ENCODE measurements at regions not wholly inside any gene's neighbourhood (a gene's known extent, or its start where the extent isn't known, plus 50 kb on each side); places are given as distances from the start of the nearest gene placed in this dataset.

DNA sequence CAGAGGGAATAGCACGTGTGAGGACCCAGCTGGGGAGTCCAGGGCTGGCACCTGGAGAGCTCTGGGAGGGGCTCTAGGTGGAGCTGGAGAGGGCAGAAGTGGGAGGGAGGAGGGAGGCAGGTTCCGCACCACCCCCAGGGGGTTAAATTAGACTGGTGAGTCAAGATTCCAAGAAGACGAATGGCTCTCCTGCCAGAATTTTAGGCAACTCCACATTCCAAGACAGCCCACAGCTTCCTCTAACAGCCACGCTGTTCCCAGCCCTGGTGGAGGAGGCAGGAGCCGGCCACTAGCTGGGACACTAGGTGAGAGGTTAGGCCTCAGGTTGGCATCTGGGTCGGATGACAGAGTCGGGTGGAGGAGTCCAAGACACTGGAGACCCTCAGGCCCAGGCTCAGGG, 60.2 kb downstream of the TFAP2C start:
- Mint-ChIP-seq H3K27me3 (ENCODE audit: unreplicated experiment) (peaks cover 40% of the 10 kb centered on the region), H3K27ac (ENCODE audit: unreplicated experiment) (no peak overlapping the region), H3K4me3 (ENCODE audit: low read depth, unreplicated experiment) (no peak overlapping the region), H3K4me1 (ENCODE audit: low read depth, unreplicated experiment) (peaks cover 7% of the 10 kb centered on the region), H3K36me3 (ENCODE audit: insufficient read depth, unreplicated experiment) (no peaks in the 10 kb centered on the region), H3K9me3 (ENCODE audit: low read depth, unreplicated experiment) (no peaks in the 10 kb centered on the region)
- no peak for DNase-seq
- intact Hi-C loops (cut with micrococcal nuclease; ENCODE audit: unreplicated experiment), result loop anchor here (10.0 kb wide), 1 partner anchor 135 kb away; no protein-coding TSS in a partner anchor
- CTCF ChIA-PET, result interaction anchor here (1.2 to 1.6 kb wide), 2 partner anchors 10 to 22 kb away, joined by 3 to 4 read pairs; no protein-coding TSS in a partner anchor
- BruUV-seq (replicated peaks), result no TSS peak
- TF ChIP-seq, protein P1, sequence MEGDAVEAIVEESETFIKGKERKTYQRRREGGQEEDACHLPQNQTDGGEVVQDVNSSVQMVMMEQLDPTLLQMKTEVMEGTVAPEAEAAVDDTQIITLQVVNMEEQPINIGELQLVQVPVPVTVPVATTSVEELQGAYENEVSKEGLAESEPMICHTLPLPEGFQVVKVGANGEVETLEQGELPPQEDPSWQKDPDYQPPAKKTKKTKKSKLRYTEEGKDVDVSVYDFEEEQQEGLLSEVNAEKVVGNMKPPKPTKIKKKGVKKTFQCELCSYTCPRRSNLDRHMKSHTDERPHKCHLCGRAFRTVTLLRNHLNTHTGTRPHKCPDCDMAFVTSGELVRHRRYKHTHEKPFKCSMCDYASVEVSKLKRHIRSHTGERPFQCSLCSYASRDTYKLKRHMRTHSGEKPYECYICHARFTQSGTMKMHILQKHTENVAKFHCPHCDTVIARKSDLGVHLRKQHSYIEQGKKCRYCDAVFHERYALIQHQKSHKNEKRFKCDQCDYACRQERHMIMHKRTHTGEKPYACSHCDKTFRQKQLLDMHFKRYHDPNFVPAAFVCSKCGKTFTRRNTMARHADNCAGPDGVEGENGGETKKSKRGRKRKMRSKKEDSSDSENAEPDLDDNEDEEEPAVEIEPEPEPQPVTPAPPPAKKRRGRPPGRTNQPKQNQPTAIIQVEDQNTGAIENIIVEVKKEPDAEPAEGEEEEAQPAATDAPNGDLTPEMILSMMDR (IDR thresholded peaks at IDR 0.05; ENCODE audit: unreplicated experiment), result no peak

DNA sequence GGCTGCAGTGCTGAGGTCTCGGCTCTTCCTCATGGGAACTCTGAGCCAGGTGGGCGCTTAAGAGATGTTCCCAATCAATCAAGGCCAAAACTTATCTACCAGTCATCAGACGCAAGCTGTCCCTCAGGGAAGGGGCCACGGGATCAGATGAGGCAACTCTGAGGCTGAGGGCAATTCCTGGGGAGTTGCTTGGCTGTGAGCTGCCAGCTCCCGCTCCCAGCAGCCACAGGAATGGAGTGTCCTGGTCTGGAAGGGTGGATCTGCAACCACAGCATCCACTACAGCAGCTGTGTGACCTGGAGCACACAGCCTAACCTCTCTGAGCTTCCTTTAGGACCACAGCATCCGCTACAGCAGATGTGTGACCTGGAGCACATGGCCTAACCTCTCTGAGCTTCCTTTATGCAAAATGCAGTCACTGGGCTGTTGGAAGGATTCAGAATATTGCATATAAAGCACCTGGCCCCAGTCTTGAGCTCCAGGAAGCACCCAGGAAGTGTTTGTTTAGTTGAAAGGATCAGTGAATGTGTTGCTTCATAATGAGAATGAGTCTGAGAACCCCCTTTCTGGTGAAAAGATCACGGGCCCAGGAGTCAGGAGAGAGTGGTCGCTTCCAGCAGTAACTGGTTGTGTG, 60.9 kb downstream of the TFAP2C start:
- DNase-seq, result no peak
- intact Hi-C loops (cut with micrococcal nuclease; ENCODE audit: unreplicated experiment), result loop anchor here (10.0 kb wide), 1 partner anchor 135 kb away; no protein-coding TSS in a partner anchor
- H3K36me3 Mint-ChIP-seq (ENCODE audit: insufficient read depth, unreplicated experiment), result no peaks in the 10 kb centered on the region

DNA sequence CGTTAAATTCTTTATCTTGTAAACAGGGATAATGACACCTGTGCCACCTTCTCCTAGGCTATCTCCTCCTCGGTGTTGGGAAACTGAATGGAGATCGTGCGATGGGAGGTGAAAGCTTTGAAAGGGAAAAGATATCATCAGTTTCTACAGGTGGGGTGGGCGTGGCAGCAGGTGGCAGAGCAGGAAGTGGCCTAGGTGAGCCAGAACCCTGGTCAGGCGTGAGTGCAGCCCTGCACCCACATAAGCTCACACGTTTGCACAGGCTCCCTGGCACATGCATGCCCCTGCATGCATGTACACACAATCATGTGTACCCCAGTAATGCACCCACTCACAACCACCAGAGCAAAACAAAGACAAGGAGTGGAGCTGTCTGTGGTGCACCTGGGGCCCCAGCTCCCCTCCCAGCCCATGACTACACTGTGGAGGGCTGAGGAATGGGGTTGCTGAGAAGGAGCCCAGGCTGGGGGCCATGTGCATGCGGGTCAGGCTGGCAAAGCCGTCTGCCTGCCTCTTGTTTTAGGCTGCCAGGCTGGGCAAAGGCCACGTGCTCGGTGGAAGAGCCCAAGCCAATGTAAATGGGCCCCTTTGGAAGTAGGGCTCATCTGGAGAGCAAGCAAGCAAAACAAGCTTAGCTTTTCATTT, 61.5 kb downstream of the TFAP2C start:
- TF ChIP-seq, protein P1 (IDR thresholded peaks at IDR 0.05; ENCODE audit: unreplicated experiment), result no peak
- CTCF ChIA-PET, result interaction anchor here (0.5 to 1.6 kb wide), 4 partner anchors 8 to 280 kb away, joined by 3 to 4 read pairs (median 3); no protein-coding TSS in a partner anchor
- Mint-ChIP-seq H3K9me3 (ENCODE audit: low read depth, unreplicated experiment) (no peaks in the 10 kb centered on the region), H3K36me3 (ENCODE audit: insufficient read depth, unreplicated experiment) (no peaks in the 10 kb centered on the region), H3K4me3 (ENCODE audit: low read depth, unreplicated experiment) (no peak overlapping the region), H3K27ac (ENCODE audit: unreplicated experiment) (no peak overlapping the region), H3K27me3 (ENCODE audit: unreplicated experiment) (peaks cover 34% of the 10 kb centered on the region), H3K4me1 (ENCODE audit: low read depth, unreplicated experiment) (peaks cover 7% of the 10 kb centered on the region)
- intact Hi-C loops (cut with micrococcal nuclease; ENCODE audit: unreplicated experiment), result no loop called here
- DNase-seq, result peak; percentile 20
- no TSS peak for BruUV-seq (replicated peaks)

More for the DNA sequence above, 60.9 kb downstream of the TFAP2C start:
- CTCF ChIA-PET, result interaction anchor here (0.5 to 1.6 kb wide), 3 partner anchors 11 to 280 kb away, joined by 3 to 4 read pairs (median 3); no protein-coding TSS in a partner anchor
- Mint-ChIP-seq H3K4me1 (ENCODE audit: low read depth, unreplicated experiment) (peaks cover 7% of the 10 kb centered on the region), H3K4me3 (ENCODE audit: low read depth, unreplicated experiment) (no peak overlapping the region), H3K27me3 (ENCODE audit: unreplicated experiment) (peaks cover 40% of the 10 kb centered on the region), H3K27ac (ENCODE audit: unreplicated experiment) (no peak overlapping the region), H3K9me3 (ENCODE audit: low read depth, unreplicated experiment) (no peaks in the 10 kb centered on the region)
- no TSS peak for BruUV-seq (replicated peaks)
- TF ChIP-seq, protein P1 (IDR thresholded peaks at IDR 0.05; ENCODE audit: unreplicated experiment), result no peak

DNA sequence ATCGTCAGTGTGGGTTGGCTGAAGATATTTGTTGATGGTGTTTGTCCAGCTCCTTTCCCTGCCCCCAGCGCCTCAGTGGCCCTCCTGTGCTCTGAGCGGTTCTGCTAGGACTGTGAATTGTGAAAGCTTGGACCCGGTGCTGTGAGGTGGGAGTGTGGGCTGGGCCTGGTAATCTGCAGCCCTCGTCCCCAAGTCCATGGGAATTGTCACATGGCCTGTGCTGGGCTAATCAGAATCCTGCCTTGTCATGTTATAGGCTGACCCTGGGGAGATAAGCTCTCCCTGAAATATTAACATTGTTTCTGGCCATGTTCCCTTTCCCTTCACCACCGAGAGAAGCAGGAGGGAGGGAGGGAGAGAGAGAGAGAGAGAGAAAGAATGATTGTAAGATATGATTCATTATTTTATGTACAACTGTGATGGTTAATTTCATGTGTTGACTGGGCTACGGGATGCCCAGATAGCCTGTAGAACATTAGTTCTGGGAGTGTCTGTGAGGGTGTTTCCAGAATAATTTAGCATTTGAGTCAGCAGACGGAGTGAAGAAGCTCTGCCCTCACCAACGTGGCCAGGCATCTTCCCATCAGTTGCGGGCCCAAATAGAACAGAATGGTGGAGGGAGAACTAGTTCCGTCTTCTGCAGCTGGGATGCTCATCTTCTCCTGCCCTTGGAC, 62.4 kb downstream of the TFAP2C start:
- no TSS peak for BruUV-seq (replicated peaks)

More for the DNA sequence above, 62.4 kb downstream of the TFAP2C start:
- H3K27me3 Mint-ChIP-seq (ENCODE audit: unreplicated experiment), result peaks cover 26% of the 10 kb centered on the region
- intact Hi-C loops (cut with micrococcal nuclease; ENCODE audit: unreplicated experiment), result no loop called here
- no peaks in the 10 kb centered on the region for H3K36me3 Mint-ChIP-seq (ENCODE audit: insufficient read depth, unreplicated experiment)
- H3K4me3 Mint-ChIP-seq (ENCODE audit: low read depth, unreplicated experiment), result no peak overlapping the region
- TF ChIP-seq, protein P1 (IDR thresholded peaks at IDR 0.05; ENCODE audit: unreplicated experiment), result no peak
- CTCF ChIA-PET, result interaction anchor here (0.6 kb wide), 1 partner anchor 9 kb away, joined by 3 read pairs; no protein-coding TSS in a partner anchor
- H3K9me3 Mint-ChIP-seq (ENCODE audit: low read depth, unreplicated experiment), result no peaks in the 10 kb centered on the region
- H3K4me1 Mint-ChIP-seq (ENCODE audit: low read depth, unreplicated experiment), result peaks cover 7% of the 10 kb centered on the region
- no peak overlapping the region for H3K27ac Mint-ChIP-seq (ENCODE audit: unreplicated experiment)
- no peak for DNase-seq
